KOPT-K1 (cell line): ENCODE measurements at regions not wholly inside any gene's neighbourhood (a gene's known extent, or its start where the extent isn't known, plus 50 kb on each side); places are given as distances from the start of the nearest gene placed in this dataset.

Source experiments
- H3K27ac ChIP-seq: fragments of 200-600 bp; sonication (generic); 2 replicates; pipeline ENCODE4 v1.5.1; 2016; ENCODE audit warnings: antibody characterized with exemption, mild to moderate bottlenecking, low read depth, low read length; ENCODE audit not compliant: poor library complexity, severe bottlenecking
- H3K36me3 ChIP-seq: fragments of 200-600 bp; sonication (generic); 2 replicates; pipeline ENCODE4 v1.5.1; 2017; ENCODE audit warnings: antibody characterized with exemption, mild to moderate bottlenecking, low read length, moderate library complexity; ENCODE audit not compliant: insufficient read depth
- H3K9me3 ChIP-seq: fragments of 200-600 bp; sonication (generic); 2 replicates; pipeline ENCODE4 v1.5.1; 2017; ENCODE audit warnings: antibody characterized with exemption, low read length, mild to moderate bottlenecking; ENCODE audit not compliant: insufficient read depth, poor library complexity, severe bottlenecking

- Histone ChIP-seq H3K36me3 (no peaks in the 10 kb centered on the region), H3K9me3 (no peaks in the 10 kb centered on the region), H3K27ac (no peak overlapping the region)
Observed at GRCh38 chr9:94504358-94504757, 50.5 kb upstream of the PCAT7 start.
